IMR-90 (cell line): ENCODE measurements at regions not wholly inside any gene's neighbourhood (a gene's known extent, or its start where the extent isn't known, plus 50 kb on each side); places are given as distances from the start of the nearest gene placed in this dataset.

ENCODE experiments used
- CEBPB ChIP-seq: IDR thresholded peaks from 2 replicates; pipeline ENCODE4 v1.6.1; 2012; ENCODE audit warnings: low read depth, low read length, improper control_type of control experiment
- CHD1 ChIP-seq: IDR thresholded peaks from 2 replicates; pipeline ENCODE4 v1.6.1; 2012; ENCODE audit warnings: low read depth, low read length, improper control_type of control experiment
- FOS ChIP-seq: fragments of 150-350 bp; IDR thresholded peaks from 2 replicates; pipeline ENCODE4 v1.6.1; 2016; ENCODE audit warnings: low read depth, low read length
- MAZ ChIP-seq: IDR thresholded peaks from 2 replicates; pipeline ENCODE4 v1.6.1; 2012; ENCODE audit warnings: low read depth, mild to moderate bottlenecking, low read length, improper control_type of control experiment, moderate library complexity, borderline replicate concordance
- MXI1 ChIP-seq: IDR thresholded peaks from 2 replicates; pipeline ENCODE4 v1.6.1; 2012; ENCODE audit warnings: low read depth, mild to moderate bottlenecking, low read length, moderate library complexity, borderline replicate concordance
- POLR2A ChIP-seq: IDR thresholded peaks from 2 replicates; pipeline ENCODE4 v1.6.1; 2012; ENCODE audit warnings: mild to moderate bottlenecking, low read depth, low read length
- RFX5 ChIP-seq: IDR thresholded peaks from 2 replicates; pipeline ENCODE4 v1.8.0; 2012; ENCODE audit warnings: low read depth, mild to moderate bottlenecking, low read length, moderate library complexity
- TF ChIP-seq, protein P1 (sequence below): conservative IDR thresholded peaks from 2 replicates; pipeline ENCODE4 v1.5.1; 2012; ENCODE audit warnings: mild to moderate bottlenecking, low read depth, low read length, improper control_type of control experiment

DNA sequence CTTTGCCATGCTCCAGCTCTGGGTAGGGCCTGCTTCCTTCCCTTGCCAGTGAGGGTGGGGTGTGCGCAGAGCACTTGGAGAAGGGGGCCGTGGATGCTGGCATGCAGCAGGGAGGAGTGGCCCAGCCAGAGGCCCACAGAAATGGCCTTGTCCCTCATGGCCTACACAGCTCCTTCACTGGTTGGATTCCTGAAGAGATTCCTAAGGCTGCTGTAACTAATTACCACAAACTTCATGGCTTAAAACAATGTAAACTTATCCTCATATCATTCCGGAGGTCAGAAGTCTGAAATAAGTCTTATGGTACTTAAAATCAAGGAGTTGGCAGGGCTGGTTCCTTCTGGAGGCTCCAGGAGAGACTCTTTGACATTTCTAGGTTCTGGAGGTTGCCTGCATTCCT, 195.2 kb downstream of the GLI2 start:
- TF ChIP-seq, protein P1, sequence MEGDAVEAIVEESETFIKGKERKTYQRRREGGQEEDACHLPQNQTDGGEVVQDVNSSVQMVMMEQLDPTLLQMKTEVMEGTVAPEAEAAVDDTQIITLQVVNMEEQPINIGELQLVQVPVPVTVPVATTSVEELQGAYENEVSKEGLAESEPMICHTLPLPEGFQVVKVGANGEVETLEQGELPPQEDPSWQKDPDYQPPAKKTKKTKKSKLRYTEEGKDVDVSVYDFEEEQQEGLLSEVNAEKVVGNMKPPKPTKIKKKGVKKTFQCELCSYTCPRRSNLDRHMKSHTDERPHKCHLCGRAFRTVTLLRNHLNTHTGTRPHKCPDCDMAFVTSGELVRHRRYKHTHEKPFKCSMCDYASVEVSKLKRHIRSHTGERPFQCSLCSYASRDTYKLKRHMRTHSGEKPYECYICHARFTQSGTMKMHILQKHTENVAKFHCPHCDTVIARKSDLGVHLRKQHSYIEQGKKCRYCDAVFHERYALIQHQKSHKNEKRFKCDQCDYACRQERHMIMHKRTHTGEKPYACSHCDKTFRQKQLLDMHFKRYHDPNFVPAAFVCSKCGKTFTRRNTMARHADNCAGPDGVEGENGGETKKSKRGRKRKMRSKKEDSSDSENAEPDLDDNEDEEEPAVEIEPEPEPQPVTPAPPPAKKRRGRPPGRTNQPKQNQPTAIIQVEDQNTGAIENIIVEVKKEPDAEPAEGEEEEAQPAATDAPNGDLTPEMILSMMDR: no peak
- no peak for TF ChIP-seq RFX5
- TF ChIP-seq CHD1: no peak
- TF ChIP-seq POLR2A: no peak
- no peak for TF ChIP-seq MXI1
- no peak for TF ChIP-seq FOS
- no peak for TF ChIP-seq CEBPB
- TF ChIP-seq MAZ: no peak
